ENCODE measurements at regions not wholly inside any gene's neighbourhood (a gene's known extent, or its start where the extent isn't known, plus 50 kb on each side); places are given as distances from the start of the nearest gene placed in this dataset.
A peak's percentile ranks its signal among the peaks of the same experiment; 100 is the strongest.
"Not testable (repeated sequence)": the region's sequence is repeated elsewhere in the genome, so short reads cannot be mapped to it uniquely, and the experiment has no call there.

DNA sequence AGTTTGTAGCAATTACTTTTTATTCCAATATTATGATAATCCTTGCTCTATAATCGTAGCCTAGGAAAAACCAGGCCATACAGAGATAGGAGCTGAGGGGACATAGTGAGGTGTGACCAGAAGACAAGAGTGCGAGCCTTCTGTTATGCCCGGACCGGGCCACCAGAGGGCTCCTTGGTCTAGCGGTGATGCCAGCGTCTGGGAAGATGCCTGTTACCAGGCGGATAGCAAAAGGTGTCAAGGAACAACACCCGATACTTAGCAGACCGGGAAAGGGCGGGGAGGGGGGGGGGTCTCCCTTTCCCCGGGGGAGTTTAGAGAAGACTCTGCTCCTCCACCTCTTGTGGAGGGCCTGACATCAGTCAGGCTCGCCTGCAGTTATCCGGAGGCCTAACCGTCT, 67.1 kb upstream of the MUC20 start:
- H3K9me3 ChIP-seq; H3K4me1 ChIP-seq; H3K36me3 ChIP-seq; H3K27me3 ChIP-seq; intact Hi-C loops (cut with DNase I; ENCODE audit: low total_unique reads); H3K4me3 ChIP-seq; H3K27ac ChIP-seq: not testable (repeated sequence)
- peak; percentile 32 to 40 for DNase-seq
- TF ChIP-seq, protein P1, sequence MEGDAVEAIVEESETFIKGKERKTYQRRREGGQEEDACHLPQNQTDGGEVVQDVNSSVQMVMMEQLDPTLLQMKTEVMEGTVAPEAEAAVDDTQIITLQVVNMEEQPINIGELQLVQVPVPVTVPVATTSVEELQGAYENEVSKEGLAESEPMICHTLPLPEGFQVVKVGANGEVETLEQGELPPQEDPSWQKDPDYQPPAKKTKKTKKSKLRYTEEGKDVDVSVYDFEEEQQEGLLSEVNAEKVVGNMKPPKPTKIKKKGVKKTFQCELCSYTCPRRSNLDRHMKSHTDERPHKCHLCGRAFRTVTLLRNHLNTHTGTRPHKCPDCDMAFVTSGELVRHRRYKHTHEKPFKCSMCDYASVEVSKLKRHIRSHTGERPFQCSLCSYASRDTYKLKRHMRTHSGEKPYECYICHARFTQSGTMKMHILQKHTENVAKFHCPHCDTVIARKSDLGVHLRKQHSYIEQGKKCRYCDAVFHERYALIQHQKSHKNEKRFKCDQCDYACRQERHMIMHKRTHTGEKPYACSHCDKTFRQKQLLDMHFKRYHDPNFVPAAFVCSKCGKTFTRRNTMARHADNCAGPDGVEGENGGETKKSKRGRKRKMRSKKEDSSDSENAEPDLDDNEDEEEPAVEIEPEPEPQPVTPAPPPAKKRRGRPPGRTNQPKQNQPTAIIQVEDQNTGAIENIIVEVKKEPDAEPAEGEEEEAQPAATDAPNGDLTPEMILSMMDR (IDR thresholded peaks at IDR 0.05): peak in 1 of 4 experiments; percentile 71

DNA sequence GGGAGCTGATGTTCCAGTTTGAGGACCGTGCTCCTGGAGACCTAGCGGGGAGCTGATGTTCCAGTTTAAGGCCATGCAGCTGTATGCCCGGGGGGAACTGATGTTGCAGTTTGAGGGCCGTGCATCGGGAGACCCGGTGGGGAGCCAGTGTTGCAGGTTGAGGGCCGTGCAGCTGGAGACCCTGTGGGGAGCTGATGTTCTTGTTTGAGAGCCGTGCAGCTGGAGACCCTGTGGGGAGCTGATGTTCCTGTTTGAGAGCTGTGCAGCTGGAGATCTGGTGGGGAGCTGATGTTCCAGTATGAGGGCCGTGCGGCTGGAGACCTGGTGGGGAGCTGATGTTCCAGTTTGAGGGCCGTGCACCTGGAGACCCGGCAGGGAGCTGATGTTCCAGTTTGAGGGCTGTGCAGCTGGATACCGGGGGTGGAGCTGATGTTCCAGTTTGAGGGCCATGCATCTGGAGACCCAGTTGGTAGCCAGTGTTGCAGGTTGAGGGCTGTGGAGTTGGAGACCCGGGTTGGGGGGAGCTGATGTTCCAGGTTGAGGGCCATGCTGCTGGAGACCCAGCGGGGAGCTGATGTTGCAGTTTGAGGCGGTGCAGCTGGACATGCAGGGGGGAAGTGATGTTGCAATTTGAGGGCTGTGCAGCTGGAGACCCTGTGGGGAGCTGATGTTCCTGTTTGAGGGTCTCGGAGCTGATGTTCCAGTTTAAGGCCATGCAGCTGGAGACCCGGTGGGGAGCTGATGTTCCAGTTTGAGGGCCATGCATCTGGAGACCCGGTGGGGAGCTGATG, 64.4 kb upstream of the APOD start:
- H3K27ac ChIP-seq; H3K4me1 ChIP-seq; intact Hi-C loops (cut with DNase I; ENCODE audit: low total_unique reads); H3K9me3 ChIP-seq; DNase-seq; H3K27me3 ChIP-seq; H3K4me3 ChIP-seq; H3K36me3 ChIP-seq: not testable (repeated sequence)

DNA sequence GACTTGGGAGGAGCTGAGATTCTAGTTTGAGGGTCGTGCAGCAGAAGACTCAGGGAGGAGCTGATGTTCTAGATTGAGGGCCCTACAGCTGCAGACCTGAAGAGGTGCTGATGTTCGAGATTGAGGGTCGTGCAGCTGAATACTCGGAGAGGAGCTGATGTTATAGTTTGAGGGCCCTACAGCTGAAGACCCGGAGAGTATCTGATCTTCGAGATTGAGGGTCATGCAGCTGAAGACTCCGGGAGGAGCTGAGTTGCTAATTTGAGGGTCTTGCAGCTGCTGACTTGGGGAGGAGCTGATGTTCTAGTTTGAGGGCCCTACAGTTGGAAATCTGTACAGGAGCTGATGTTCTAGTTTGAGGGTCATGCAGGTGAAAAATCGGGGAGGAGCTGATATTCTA, 62.1 kb upstream of the APOD start:
- H3K9me3 ChIP-seq; DNase-seq; H3K4me1 ChIP-seq; intact Hi-C loops (cut with DNase I; ENCODE audit: low total_unique reads); H3K36me3 ChIP-seq; H3K27ac ChIP-seq; H3K4me3 ChIP-seq; H3K27me3 ChIP-seq: not testable (repeated sequence)

DNA sequence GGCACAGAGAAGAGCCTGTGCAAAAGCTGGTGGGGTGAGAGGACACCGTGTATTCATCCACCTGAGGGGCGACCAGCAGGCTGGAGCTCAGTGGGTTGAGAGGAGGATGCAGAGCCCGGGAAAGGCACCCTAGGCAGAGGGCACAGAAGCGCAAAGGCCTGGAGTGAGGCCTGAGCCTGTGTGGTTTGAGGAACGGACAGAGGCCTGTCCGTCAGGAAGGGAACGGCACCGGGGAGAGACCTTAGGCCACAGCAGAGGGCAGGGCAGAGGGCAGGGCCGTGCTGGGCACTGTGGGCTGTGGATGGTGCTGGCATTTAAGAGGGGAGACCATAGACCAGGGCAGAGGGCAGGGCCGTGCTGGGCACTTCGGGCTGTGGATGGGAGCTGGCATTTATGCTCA, 59.5 kb upstream of the APOD start:
- DNase-seq; H3K9me3 ChIP-seq; H3K27ac ChIP-seq; H3K4me3 ChIP-seq; H3K4me1 ChIP-seq; H3K27me3 ChIP-seq; H3K36me3 ChIP-seq; intact Hi-C loops (cut with DNase I; ENCODE audit: low total_unique reads): not testable (repeated sequence)

DNA sequence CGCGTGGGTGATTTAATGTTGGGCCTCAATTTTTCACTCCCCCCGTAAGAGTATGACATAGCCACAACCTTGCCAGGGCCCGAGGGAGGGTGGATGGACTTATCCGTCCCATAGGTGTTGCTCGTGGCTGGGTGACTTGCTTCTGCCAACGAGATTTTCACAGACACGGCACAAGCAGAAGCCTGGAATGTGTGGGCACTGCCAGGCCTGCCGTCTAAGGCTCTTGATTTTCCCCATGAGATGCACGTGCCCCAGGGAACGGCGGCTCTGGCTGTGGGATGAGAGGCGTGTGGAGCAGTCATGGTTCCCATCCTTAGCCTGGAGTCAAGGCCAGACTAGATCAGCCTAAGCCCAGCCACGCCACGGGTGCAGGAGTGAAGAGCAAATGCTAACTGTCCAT, 58.6 kb upstream of the APOD start:
- H3K27me3 ChIP-seq; H3K4me1 ChIP-seq; H3K9me3 ChIP-seq; intact Hi-C loops (cut with DNase I; ENCODE audit: low total_unique reads); H3K36me3 ChIP-seq; H3K4me3 ChIP-seq; DNase-seq; H3K27ac ChIP-seq: not testable (repeated sequence)

DNA sequence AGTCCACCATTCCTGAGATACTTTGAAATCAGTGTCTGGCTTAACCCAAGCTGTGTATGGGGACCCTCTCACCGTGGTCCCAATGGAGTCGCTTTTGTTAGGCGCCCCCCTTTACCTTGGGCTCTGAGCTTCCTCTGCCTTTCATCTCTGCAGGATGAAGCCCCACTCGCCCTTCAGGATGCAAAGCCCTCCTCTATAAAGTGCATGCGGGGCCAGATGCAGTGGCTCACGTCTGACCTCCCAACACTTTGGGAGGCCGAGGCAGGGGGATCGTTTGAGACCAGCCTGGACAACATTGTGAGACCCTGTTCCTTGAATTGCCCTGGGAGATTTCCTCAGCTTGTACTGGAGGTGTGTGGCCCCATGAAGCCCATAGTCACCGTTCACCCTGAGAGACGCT, 54.7 kb upstream of the APOD start:
- DNase-seq; H3K9me3 ChIP-seq; H3K36me3 ChIP-seq; H3K27me3 ChIP-seq; H3K4me1 ChIP-seq; intact Hi-C loops (cut with DNase I; ENCODE audit: low total_unique reads); H3K27ac ChIP-seq; H3K4me3 ChIP-seq: not testable (repeated sequence)

DNA sequence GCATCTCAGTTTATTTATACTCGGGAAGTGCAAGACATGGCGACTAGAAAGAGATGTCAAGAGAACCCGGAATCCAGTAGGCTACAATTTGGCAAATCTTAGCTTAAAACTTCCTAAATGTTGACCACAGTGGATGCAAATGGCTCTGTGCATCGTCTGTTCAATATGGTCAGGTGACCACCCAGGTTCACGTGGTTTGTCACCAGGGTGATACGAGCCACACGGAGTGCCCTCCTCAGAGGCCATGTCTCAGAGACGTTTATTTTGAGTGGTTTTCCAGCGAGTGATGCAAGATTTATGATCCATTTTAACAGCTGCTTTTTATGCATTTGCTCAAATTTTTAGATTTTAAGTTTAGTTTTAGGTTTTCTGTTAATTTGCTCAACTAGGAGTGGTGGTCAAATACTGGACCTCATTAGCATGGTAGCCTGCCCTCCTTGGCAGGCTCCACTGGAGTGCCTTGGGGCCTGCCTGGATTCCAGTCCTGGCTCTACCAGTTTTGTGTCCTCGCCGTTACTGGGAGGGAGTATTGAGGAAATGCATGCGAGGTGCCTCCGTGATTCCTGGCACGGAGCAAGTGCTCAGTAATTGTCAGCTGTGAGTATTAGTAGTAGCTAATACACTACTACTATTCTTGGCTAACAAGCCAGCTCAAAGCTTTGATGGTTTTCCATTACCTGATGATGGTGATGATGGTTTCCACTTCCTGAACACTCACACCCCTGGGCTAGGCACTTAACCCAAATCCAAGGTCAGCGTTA, 53.9 kb upstream of the APOD start:
- H3K9me3 ChIP-seq; H3K27me3 ChIP-seq; H3K4me1 ChIP-seq; H3K36me3 ChIP-seq; DNase-seq; H3K4me3 ChIP-seq; H3K27ac ChIP-seq; intact Hi-C loops (cut with DNase I; ENCODE audit: low total_unique reads): not testable (repeated sequence)

DNA sequence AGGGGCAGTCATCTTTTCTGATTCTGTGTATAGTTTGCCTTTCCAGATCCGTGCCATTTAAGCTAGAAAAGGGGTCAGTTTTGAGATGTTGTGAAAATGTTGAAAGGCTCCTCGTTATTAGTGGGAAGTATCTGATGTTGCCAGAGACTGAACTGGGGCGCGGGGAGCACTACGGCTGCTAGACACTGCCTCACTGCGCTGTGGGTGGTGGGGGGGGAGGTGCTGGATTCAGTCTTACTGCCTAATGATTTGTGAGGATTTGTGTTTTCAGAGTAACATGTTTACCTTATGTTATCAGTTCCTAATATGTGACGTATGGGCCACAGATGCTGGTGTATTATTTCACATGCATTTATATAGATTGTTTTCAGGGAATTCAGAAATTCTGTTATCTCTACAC, 53.3 kb upstream of the APOD start:
- H3K4me1 ChIP-seq; H3K36me3 ChIP-seq; H3K4me3 ChIP-seq; H3K9me3 ChIP-seq; DNase-seq; intact Hi-C loops (cut with DNase I; ENCODE audit: low total_unique reads); H3K27me3 ChIP-seq; H3K27ac ChIP-seq: not testable (repeated sequence)

DNA sequence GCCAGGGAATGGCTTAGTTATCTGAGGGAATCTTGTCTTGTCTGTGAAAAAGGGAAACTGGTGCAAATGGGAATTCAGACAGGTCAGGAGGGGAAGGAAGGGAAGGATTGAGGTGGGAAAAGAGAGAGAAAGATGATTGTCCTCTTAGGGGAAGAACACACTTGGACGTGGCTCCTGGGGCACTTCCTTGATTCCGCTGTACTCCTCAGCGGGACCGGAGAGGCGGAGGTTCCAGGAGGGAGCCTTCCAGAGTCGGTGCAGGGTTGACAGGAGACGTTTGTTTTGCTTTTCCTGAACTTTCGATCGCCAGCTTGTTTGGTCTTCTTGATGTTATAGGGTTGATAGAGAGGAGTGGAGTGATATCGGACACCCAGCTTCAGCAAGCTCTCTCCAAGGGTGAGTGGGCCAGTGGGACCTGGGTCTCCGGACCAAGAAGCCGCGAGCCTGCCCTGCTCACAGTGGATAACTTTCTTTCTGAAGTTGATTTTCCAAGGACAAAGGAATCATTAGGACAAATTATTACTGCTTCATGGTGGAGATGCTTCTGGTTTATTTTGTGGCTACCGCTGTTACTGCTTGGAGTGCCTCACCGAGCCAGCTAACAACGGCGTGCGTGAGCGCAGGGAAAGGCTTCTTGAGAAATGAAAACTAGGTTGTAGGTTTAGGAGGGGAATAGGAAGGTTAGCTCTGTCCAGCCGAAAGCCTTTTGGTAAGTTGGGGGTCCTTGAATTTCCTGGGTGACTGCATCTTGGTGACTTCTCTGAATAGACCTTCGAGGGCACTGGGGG, 52.4 kb upstream of the APOD start:
- intact Hi-C loops (cut with DNase I; ENCODE audit: low total_unique reads); H3K4me1 ChIP-seq; DNase-seq; H3K27ac ChIP-seq; H3K4me3 ChIP-seq; H3K27me3 ChIP-seq; H3K9me3 ChIP-seq; H3K36me3 ChIP-seq: not testable (repeated sequence)

DNA sequence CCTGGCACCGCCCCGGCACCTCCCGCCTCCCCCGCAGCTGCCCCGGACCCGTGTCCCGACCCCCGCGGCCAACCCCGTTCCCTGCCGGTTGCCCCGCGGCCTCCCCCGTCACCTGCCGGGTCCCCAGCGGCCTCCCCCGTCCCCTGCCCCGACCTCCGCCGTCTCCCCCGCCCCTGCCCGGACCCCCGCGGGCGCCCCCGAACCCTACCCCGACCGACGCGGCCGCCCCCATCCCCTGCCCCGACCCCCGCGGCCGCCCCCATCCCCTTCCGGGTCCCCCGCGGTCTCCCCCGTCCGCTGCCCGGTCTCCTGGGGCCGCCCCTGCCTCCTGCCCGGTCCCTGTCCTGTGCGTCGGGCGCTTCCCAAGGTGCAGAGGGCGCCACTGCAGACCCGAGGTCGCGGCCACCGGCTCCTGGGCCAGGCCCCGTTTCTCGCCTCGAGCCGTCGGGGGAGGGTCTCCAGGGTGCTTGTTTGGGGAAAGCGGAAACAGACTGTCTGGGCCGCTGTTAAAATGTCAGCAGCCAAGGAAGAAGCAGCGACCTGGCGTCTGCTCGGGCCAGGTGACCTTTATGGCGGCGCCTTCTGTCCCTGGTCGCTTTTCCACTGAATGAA, 51.6 kb upstream of the APOD start:
- H3K4me1 ChIP-seq; H3K27me3 ChIP-seq; DNase-seq; H3K36me3 ChIP-seq; H3K4me3 ChIP-seq; H3K9me3 ChIP-seq; intact Hi-C loops (cut with DNase I; ENCODE audit: low total_unique reads); H3K27ac ChIP-seq: not testable (repeated sequence)

DNA sequence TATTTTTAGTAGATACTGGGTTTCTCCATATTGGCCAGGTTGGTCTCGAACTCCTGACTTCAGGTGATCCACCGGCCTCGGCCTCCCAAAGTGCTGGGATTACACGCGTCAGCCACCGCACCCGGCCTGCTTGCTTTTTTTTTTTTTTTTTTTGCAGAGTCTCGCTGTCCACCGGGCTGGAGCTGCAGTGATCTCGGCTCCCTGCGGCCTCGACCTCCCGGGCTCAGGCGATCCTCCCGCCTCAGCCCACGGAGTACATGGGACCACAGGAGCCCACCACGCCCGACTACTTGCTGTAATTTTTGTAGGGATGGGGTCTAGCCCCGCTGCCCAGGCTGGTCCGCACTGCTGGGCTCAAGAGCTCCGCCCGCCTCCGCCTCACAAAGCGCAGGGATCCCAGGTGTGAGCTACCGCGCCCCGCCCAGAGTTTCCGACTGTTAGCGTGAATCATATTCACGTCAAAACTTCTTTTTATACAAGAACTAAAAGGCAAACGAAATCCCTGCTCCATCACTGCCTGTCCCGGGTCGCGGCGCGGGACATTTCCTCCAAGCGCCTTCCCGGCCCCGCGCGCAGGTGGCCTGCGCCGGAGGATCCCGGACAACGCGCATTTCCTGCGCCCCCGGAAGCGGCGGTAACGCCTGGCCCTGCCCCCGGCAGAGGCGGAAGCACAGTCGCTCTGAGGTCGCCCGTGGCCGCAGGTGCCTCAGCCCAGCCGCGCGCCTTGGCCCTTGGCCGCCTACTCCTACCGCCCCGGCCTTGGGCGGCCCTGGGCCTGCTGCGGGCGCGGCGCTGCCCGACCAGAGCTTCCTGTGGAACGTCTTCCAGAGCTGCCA, 50.9 kb upstream of the APOD start:
- H3K27me3 ChIP-seq; intact Hi-C loops (cut with DNase I; ENCODE audit: low total_unique reads); H3K9me3 ChIP-seq; DNase-seq; H3K4me1 ChIP-seq; H3K36me3 ChIP-seq: not testable (repeated sequence)
- Histone ChIP-seq H3K4me3 (peak overlapping the region; percentile 20 to 40), H3K27ac (peak overlapping the region; percentile 23 to 34)
